Peyer's patch (tissue), 4 donors: ENCODE measurements at regions not wholly inside any gene's neighbourhood (a gene's known extent, or its start where the extent isn't known, plus 50 kb on each side); places are given as distances from the start of the nearest gene placed in this dataset.

ENCODE experiments used
- DNase-seq, 3 donors: peaks; one replicate each; pipeline ENCODE4 v3.0.0-alpha.2; 2017 to 2019
- H3K27ac ChIP-seq, 4 donors: fragments of 200-600 bp; sonication (generic); one replicate each; pipeline ENCODE4 v1.5.1; 2016 to 2019
- H3K27me3 ChIP-seq, 2 donors: fragments of 200-600 bp; sonication (generic); one replicate each; pipeline ENCODE4 v1.5.1; 2019
- H3K36me3 ChIP-seq, 3 donors: fragments of 200-600 bp; sonication (generic); one replicate each; pipeline ENCODE4 v1.5.1; 2016 to 2019
- H3K4me1 ChIP-seq, 4 donors: fragments of 200-600 bp; sonication (generic); one replicate each; pipeline ENCODE4 v1.5.1; 2016 to 2019
- H3K4me3 ChIP-seq, 4 donors: fragments of 200-600 bp; sonication (generic); 1 replicate in 3 of 4; 2 replicates in 1 of 4; pipeline ENCODE4 v1.5.1; 2016 to 2019; ENCODE audit warnings: mild to moderate bottlenecking in 1 of 4
- H3K9me3 ChIP-seq, 4 donors: fragments of 200-600 bp; sonication (generic); one replicate each; pipeline ENCODE4 v1.5.1; 2016 to 2019; ENCODE audit warnings: mild to moderate bottlenecking in 1 of 4
- CTCF ChIP-seq, 6 experiments: fragments of 450-650 bp in 4 of 6; fragments of 200-600 bp in 2 of 6; sonication (generic) in 1 of 6; IDR thresholded peaks; one replicate each; pipeline ENCODE4 v1.5.1; 2017 to 2019; ENCODE audit warnings: antibody characterized with exemption in 6 of 6, mild to moderate bottlenecking in 3 of 6, moderate library complexity in 1 of 6
- POLR2A ChIP-seq, 2 donors: fragments of 450-650 bp; IDR thresholded peaks; one replicate each; pipeline ENCODE4 v1.5.1; 2017; ENCODE audit warnings: antibody characterized with exemption in 2 of 2, mild to moderate bottlenecking in 2 of 2, moderate library complexity in 2 of 2

GRCh38 chr15:24878153-24878552 lies 76.6 kb upstream of the SNRPN start:
- no peak overlapping the region for H3K27ac ChIP-seq
- no peaks in the 10 kb centered on the region for H3K4me1 ChIP-seq
- H3K36me3 ChIP-seq: no peaks in the 10 kb centered on the region
- peak overlapping the region in 2 of 4 donors; percentile 11 to 26 for H3K4me3 ChIP-seq
- H3K27me3 ChIP-seq: no peaks in the 10 kb centered on the region
- TF ChIP-seq POLR2A (IDR thresholded peaks at IDR 0.05) (no peak), CTCF (IDR thresholded peaks at IDR 0.05) (no peak)
- no peaks in the 10 kb centered on the region for H3K9me3 ChIP-seq
- no peak for DNase-seq

DNA sequence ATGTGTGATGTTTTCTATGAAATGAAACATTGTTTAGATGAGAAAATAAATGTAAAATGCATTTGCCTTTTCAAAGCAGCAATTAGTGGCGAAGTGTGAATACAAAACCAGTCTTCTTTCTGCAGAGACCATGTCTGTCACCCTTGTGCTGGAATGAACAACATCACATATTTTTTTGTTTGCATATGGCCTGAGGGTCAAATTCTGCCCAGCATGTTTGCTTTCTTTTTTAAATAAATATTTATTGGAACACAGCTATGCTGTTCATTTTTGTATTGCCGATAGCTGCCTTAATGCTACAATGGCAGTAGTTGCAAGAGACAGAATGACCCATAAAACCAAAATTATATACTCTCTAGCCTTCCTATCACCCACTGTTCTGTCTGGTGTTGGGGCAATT lies 75.3 kb upstream of the SNRPN start:
- DNase-seq: no peak
- Histone ChIP-seq H3K4me1 (no peaks in the 10 kb centered on the region), H3K4me3 (no peak overlapping the region), H3K36me3 (no peaks in the 10 kb centered on the region), H3K27me3 (no peaks in the 10 kb centered on the region), H3K27ac (no peak overlapping the region), H3K9me3 (no peaks in the 10 kb centered on the region)
- no peak for TF ChIP-seq CTCF (IDR thresholded peaks at IDR 0.05)
- TF ChIP-seq POLR2A (IDR thresholded peaks at IDR 0.05): no peak

DNA sequence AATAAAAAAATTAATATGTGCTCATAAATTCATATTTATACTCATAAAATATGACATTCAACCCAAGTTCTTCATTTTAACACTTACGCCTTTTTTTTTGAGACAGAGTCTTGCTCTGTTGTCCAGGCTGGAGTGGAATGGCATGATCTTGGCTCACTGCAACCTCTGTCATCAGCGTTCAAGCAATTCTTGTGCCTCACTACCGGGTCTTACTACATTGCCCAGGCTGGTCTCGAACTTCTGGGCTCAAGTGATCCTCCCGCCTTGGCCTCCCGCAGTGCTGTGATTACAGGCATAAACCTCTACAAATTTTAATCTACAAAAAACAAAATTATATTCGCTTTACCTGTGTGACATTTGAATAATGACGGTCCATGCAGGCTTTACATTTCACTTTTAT lies 74.1 kb upstream of the SNRPN start:
- Histone ChIP-seq H3K36me3 (no peaks in the 10 kb centered on the region), H3K27ac (no peak overlapping the region), H3K27me3 (no peaks in the 10 kb centered on the region), H3K4me1 (no peaks in the 10 kb centered on the region), H3K9me3 (no peaks in the 10 kb centered on the region), H3K4me3 (no peak overlapping the region)
- TF ChIP-seq POLR2A (IDR thresholded peaks at IDR 0.05) (no peak), CTCF (IDR thresholded peaks at IDR 0.05) (no peak)
- no peak for DNase-seq

- Histone ChIP-seq H3K4me1 (no peaks in the 10 kb centered on the region), H3K4me3 (no peak overlapping the region), H3K9me3 (no peaks in the 10 kb centered on the region), H3K27ac (no peak overlapping the region), H3K27me3 (no peaks in the 10 kb centered on the region), H3K36me3 (no peaks in the 10 kb centered on the region)
- DNase-seq: no peak
- TF ChIP-seq POLR2A (IDR thresholded peaks at IDR 0.05): no peak
- no peak for TF ChIP-seq CTCF (IDR thresholded peaks at IDR 0.05)
Observed at GRCh38 chr15:24886538-24886937, 68.2 kb upstream of the SNRPN start.

GRCh38 chr15:24898715-24899272 lies 56.0 kb upstream of the SNRPN start:
- no peak overlapping the region for H3K27ac ChIP-seq
- H3K9me3 ChIP-seq: peaks cover 0 to 5% (median 0%) of the 10 kb centered on the region in 4 donors
- no peaks in the 10 kb centered on the region for H3K27me3 ChIP-seq
- TF ChIP-seq POLR2A (IDR thresholded peaks at IDR 0.05) (no peak), CTCF (IDR thresholded peaks at IDR 0.05) (no peak)
- no peak overlapping the region for H3K4me3 ChIP-seq
- H3K36me3 ChIP-seq: no peaks in the 10 kb centered on the region
- DNase-seq: no peak
- no peaks in the 10 kb centered on the region for H3K4me1 ChIP-seq

- H3K9me3 ChIP-seq: peaks cover 0 to 5% (median 0%) of the 10 kb centered on the region in 4 donors
- no peak overlapping the region for H3K27ac ChIP-seq
- no peaks in the 10 kb centered on the region for H3K36me3 ChIP-seq
- H3K27me3 ChIP-seq: no peaks in the 10 kb centered on the region
- no peaks in the 10 kb centered on the region for H3K4me1 ChIP-seq
- no peak overlapping the region for H3K4me3 ChIP-seq
- no peak for DNase-seq
- no peak for TF ChIP-seq POLR2A (IDR thresholded peaks at IDR 0.05)
- TF ChIP-seq CTCF (IDR thresholded peaks at IDR 0.05): no peak
Observed at GRCh38 chr15:24899367-24899766, 55.4 kb upstream of the SNRPN start.
